HFFc6 (cell line): ENCODE measurements at regions not wholly inside any gene's neighbourhood (a gene's known extent, or its start where the extent isn't known, plus 50 kb on each side); places are given as distances from the start of the nearest gene placed in this dataset.

Source experiments
- DNase-seq: peaks from one replicate; pipeline ENCODE4 v3.0.0-alpha.2; 2018
- H3K27ac Mint-ChIP-seq: 2 replicates; pipeline ENCODE4 v1.8.0; 2020; ENCODE audit warnings: mild to moderate bottlenecking, mixed read lengths
- H3K27me3 Mint-ChIP-seq: 2 replicates; pipeline ENCODE4 v1.8.0; 2021; ENCODE audit warnings: mild to moderate bottlenecking, moderate library complexity, mixed read lengths; ENCODE audit not compliant: insufficient read depth
- H3K36me3 Mint-ChIP-seq: 2 replicates; pipeline ENCODE4 v1.8.0; 2021; ENCODE audit warnings: low read depth, mixed read lengths
- H3K4me1 Mint-ChIP-seq: 2 replicates; pipeline ENCODE4 v1.8.0; 2020; ENCODE audit warnings: low read depth, mixed read lengths
- H3K4me3 Mint-ChIP-seq: 2 replicates; pipeline ENCODE4 v1.8.0; 2020; ENCODE audit warnings: mild to moderate bottlenecking, moderate library complexity, mixed read lengths
- H3K9me3 Mint-ChIP-seq: 2 replicates; pipeline ENCODE4 v1.8.0; 2020; ENCODE audit warnings: mild to moderate bottlenecking, mixed read lengths
- TF ChIP-seq, protein P1 (sequence below): fragments of 200-600 bp; sonication (generic); IDR thresholded peaks from 2 replicates; pipeline ENCODE4 v1.5.0; 2021; ENCODE audit warnings: antibody characterized with exemption, mild to moderate bottlenecking

DNA sequence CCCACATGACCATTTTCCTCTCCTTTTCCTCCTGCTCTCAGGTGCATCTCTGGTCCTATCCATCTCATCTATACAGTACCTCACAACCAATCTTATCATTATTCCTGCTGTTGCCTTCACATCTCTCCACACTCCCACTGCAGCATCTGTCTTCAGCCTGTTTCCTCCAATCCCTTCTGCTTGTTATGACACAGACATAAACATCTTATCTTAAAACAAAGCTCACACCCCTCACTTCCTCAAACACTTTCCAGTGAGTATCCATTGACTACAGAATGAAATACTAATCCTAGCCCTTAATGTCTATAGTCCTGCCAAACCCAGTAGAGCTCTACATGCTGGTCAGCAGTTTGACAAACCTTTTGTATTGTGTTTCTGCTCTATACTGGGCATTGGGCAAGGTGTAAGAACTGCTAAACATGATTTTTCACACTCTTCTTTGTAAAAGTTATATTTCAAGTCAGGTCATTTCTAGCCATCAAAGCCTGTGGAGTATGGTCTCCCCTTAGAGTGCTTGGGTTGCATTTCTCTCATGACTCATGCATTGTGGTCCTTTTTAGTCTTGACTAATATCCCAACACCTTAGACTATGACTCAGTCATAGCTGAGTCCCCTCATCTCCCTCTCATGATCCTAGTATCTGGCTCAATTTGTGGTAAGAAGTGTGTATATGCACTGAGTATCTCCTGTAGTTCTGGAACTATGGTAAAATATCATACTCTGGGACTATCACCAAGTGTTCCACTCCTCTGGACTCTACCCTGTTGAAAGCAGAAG lies 187.0 kb downstream of the CYRIA start:
- peaks cover 69% of the 10 kb centered on the region for H3K9me3 Mint-ChIP-seq
- H3K4me1 Mint-ChIP-seq = no peaks in the 10 kb centered on the region
- H3K4me3 Mint-ChIP-seq = no peak overlapping the region
- H3K27ac Mint-ChIP-seq = no peak overlapping the region
- peaks cover 3% of the 10 kb centered on the region; the same call in 1 of the 2 replicates for H3K27me3 Mint-ChIP-seq
- TF ChIP-seq, protein P1, sequence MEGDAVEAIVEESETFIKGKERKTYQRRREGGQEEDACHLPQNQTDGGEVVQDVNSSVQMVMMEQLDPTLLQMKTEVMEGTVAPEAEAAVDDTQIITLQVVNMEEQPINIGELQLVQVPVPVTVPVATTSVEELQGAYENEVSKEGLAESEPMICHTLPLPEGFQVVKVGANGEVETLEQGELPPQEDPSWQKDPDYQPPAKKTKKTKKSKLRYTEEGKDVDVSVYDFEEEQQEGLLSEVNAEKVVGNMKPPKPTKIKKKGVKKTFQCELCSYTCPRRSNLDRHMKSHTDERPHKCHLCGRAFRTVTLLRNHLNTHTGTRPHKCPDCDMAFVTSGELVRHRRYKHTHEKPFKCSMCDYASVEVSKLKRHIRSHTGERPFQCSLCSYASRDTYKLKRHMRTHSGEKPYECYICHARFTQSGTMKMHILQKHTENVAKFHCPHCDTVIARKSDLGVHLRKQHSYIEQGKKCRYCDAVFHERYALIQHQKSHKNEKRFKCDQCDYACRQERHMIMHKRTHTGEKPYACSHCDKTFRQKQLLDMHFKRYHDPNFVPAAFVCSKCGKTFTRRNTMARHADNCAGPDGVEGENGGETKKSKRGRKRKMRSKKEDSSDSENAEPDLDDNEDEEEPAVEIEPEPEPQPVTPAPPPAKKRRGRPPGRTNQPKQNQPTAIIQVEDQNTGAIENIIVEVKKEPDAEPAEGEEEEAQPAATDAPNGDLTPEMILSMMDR = no peak
- no peak for DNase-seq
- H3K36me3 Mint-ChIP-seq = peaks cover 4% of the 10 kb centered on the region

DNA sequence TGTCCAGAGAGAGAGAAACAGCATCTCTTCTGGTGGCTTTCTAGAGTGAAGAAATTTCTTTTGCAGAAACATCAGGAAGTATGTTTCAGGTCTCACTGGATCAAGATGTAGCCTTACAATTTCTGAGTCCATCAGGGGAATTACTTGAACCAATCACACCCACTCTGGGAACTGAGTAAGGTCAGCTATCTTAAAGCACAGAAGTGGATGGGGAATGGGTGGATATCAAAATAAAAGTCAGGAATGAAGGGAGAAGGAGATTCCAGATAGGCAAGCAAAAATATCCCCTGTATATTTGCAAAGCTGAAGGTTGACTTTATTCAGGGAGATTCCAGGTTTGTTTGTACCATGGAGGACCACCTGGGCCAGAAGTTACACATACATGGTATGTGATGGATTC lies 188.0 kb downstream of the CYRIA start:
- Mint-ChIP-seq H3K4me1 (no peaks in the 10 kb centered on the region), H3K36me3 (peaks cover 4% of the 10 kb centered on the region), H3K27me3 (peaks cover 3% of the 10 kb centered on the region; the same call in 1 of the 2 replicates), H3K27ac (no peak overlapping the region), H3K4me3 (no peak overlapping the region), H3K9me3 (peaks cover 64% of the 10 kb centered on the region)
- no peak for DNase-seq
- TF ChIP-seq, protein P1 = no peak

DNA sequence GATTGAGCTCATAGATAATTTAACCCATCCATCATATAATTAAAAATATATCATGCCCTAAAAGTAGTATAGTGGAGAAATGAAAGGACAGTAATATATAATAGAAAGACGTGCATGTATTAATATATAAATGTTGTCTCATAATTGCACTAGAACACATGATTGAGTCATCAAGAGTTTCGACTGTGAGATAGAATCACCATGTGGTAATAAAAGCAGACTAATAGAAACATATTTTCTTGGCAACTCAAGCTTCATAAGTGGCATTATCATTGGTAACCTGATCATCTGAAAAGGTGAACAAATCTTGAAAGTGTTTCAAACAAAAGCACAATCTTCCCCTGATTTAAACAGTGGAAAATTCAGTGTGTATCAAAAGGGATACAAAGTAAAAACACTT lies 188.8 kb downstream of the CYRIA start:
- peaks cover 65% of the 10 kb centered on the region for H3K9me3 Mint-ChIP-seq
- TF ChIP-seq, protein P1 = no peak
- no peaks in the 10 kb centered on the region for H3K4me1 Mint-ChIP-seq
- no peak overlapping the region for H3K4me3 Mint-ChIP-seq
- no peak for DNase-seq
- H3K27ac Mint-ChIP-seq = no peak overlapping the region
- peaks cover 3% of the 10 kb centered on the region; the same call in 1 of the 2 replicates for H3K27me3 Mint-ChIP-seq
- peaks cover 4% of the 10 kb centered on the region for H3K36me3 Mint-ChIP-seq

DNA sequence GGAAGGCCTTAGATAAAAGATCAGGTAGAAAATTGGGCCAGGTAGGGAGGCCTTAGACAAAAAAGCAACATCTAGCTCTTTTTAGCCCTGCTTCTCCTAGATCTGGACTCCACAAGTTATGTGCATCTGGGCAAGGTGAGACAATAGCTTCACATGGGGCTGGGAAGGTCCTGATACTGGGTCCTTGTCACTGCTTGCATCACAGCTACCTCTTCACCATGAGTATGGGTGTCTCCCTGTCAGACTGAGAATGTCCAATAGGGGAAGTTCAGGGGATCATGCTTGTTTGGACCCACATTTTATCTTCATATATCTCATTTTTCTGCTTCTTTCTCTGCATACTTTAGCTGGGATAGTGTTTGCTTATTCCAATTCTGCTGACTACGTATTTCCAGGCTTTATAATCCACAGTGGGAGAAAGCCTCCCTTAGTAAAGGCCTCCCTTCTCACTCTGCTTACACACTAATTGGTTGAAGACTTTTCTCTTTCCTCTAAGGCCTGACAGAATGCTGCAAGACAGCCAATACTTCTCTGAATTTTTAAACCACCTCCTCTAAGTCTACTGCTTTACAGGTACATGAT lies 189.6 kb downstream of the CYRIA start:
- peaks cover 3% of the 10 kb centered on the region; the same call in 1 of the 2 replicates for H3K27me3 Mint-ChIP-seq
- H3K27ac Mint-ChIP-seq = no peak overlapping the region
- no peak for DNase-seq
- peaks cover 67% of the 10 kb centered on the region for H3K9me3 Mint-ChIP-seq
- peaks cover 4% of the 10 kb centered on the region for H3K36me3 Mint-ChIP-seq
- no peaks in the 10 kb centered on the region for H3K4me1 Mint-ChIP-seq
- TF ChIP-seq, protein P1 = no peak
- no peak overlapping the region for H3K4me3 Mint-ChIP-seq

DNA sequence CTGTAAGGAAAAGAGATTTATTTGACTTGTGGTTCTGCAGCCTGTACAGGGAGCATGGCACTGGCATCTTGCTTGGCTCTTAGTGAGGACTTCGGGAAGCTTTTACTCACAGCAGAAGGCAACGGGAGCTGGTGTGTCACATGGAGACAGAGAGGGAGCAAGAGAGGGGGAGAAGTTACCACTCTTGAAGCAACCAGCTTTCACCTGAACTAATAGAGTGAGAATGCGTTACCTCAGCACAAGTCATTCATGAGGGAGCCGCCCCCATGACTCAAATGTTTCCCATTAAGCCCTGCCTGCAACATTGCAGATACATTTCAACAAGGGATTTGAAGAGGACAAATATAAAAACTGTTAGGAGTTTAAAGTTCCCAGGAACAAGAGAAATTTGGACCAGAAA lies 190.0 kb downstream of the CYRIA start:
- Mint-ChIP-seq H3K27ac (no peak overlapping the region), H3K4me3 (no peak overlapping the region)

More for the DNA sequence above, 190.0 kb downstream of the CYRIA start:
- H3K4me1 Mint-ChIP-seq = no peaks in the 10 kb centered on the region
- peaks cover 4% of the 10 kb centered on the region for H3K36me3 Mint-ChIP-seq
- H3K27me3 Mint-ChIP-seq = peaks cover 3% of the 10 kb centered on the region; the same call in 1 of the 2 replicates
- TF ChIP-seq, protein P1 = no peak
- DNase-seq = no peak
- H3K9me3 Mint-ChIP-seq = peaks cover 66% of the 10 kb centered on the region
